GM21576 (cell line): ENCODE measurements at regions not wholly inside any gene's neighbourhood (a gene's known extent, or its start where the extent isn't known, plus 50 kb on each side); places are given as distances from the start of the nearest gene placed in this dataset.

ENCODE experiments used
- ATAC-seq: cut with Tn5 transposase; IDR thresholded peaks from one replicate; pipeline ENCODE4 v1.9.1; 2021; ENCODE audit warnings: mild to moderate bottlenecking, moderate library complexity; ENCODE audit not compliant: unreplicated experiment

GRCh38 chr3:10583798-10584708 is 78.7 kb upstream of the ATP2B2 start:
- ATAC-seq, result no peak

GRCh38 chr3:10585945-10586344 is 80.6 kb upstream of the ATP2B2 start:
- ATAC-seq, result no peak

GRCh38 chr3:10594915-10595314 is 89.5 kb upstream of the ATP2B2 start:
- no peak for ATAC-seq

GRCh38 chr3:10596746-10597448 is 91.5 kb upstream of the ATP2B2 start:
- ATAC-seq, result no peak

- ATAC-seq, result no peak
Observed at GRCh38 chr3:10597733-10598132, 92.3 kb upstream of the ATP2B2 start.

- ATAC-seq, result no peak
Observed at GRCh38 chr3:10599017-10599416, 93.6 kb upstream of the ATP2B2 start.

- ATAC-seq, result no peak
Observed at GRCh38 chr3:10599444-10599843, 94.1 kb upstream of the ATP2B2 start.

- no peak for ATAC-seq
Observed at GRCh38 chr3:10600296-10600714, 94.9 kb upstream of the ATP2B2 start.

- ATAC-seq, result no peak
Observed at GRCh38 chr3:10600726-10601125, 95.3 kb upstream of the ATP2B2 start.

- no peak for ATAC-seq
Observed at GRCh38 chr3:10601151-10601856, 95.9 kb upstream of the ATP2B2 start.

GRCh38 chr3:10601857-10602230 is 96.5 kb upstream of the ATP2B2 start:
- ATAC-seq, result no peak

- no peak for ATAC-seq
Observed at GRCh38 chr3:10602271-10602670, 96.9 kb upstream of the ATP2B2 start.

- peak; percentile 86 for ATAC-seq
Observed at GRCh38 chr3:10602769-10603768, 97.7 kb upstream of the ATP2B2 start.

GRCh38 chr3:10609134-10609533 is 103.7 kb upstream of the ATP2B2 start:
- no peak for ATAC-seq

GRCh38 chr3:10614168-10614567 is 108.8 kb upstream of the ATP2B2 start:
- no peak for ATAC-seq

- ATAC-seq, result no peak
Observed at GRCh38 chr3:10615715-10616114, 110.3 kb upstream of the ATP2B2 start.

- ATAC-seq, result no peak
Observed at GRCh38 chr3:10616321-10616720, 110.9 kb upstream of the ATP2B2 start.

GRCh38 chr3:10619989-10620832 is 114.8 kb upstream of the ATP2B2 start:
- ATAC-seq, result no peak

- ATAC-seq, result no peak
Observed at GRCh38 chr3:10620833-10621082, 115.4 kb upstream of the ATP2B2 start.
